ENCODE measurements at regions not wholly inside any gene's neighbourhood (a gene's known extent, or its start where the extent isn't known, plus 50 kb on each side); places are given as distances from the start of the nearest gene placed in this dataset.

GRCh38 chr3:18838758-18839157 is 309.6 kb upstream of the KCNH8 start:
- H3K27ac ChIP-seq (ENCODE audit: low read depth, low read length), result no peak overlapping the region
- no peaks in the 10 kb centered on the region for H3K79me1 ChIP-seq (ENCODE audit: low read depth, low read length)
- H3K56ac ChIP-seq (replicated peaks; ENCODE audit: insufficient read length, low read depth, low read length), result no peak overlapping the region
- no peak overlapping the region for H3K4me3 ChIP-seq (ENCODE audit: extremely low read depth in 1 of 4, insufficient read depth in 2 of 4, low read depth in 3 of 4, low read length in 4 of 4)
- no peak for DNase-seq (ENCODE audit: low read depth in 1 of 2, low spot score in 2 of 2)
- no peak overlapping the region for H2BK5ac ChIP-seq (ENCODE audit: low read depth, low read length)
- no peak overlapping the region for H2BK15ac ChIP-seq (ENCODE audit: low read length)
- no peaks in the 10 kb centered on the region for H3K79me2 ChIP-seq (ENCODE audit: control insufficient read depth in 1 of 2, insufficient read depth in 2 of 2, low read length in 2 of 2)
- no peak overlapping the region for H2AK5ac ChIP-seq (ENCODE audit: low read depth, low read length)
- H2BK20ac ChIP-seq (ENCODE audit: low read length), result no peak overlapping the region
- no peak overlapping the region for H3K18ac ChIP-seq (ENCODE audit: extremely low read depth, low read length)
- H4K91ac ChIP-seq (replicated peaks; ENCODE audit: insufficient read length, low read length), result no peak overlapping the region
- peaks cover 0 to 3% (median 2%) of the 10 kb centered on the region in 4 experiments; a peak in 2 of 7 replicates for H3K4me1 ChIP-seq (replicated peaks in 1 of 4; ENCODE audit: control insufficient read depth in 3 of 4, insufficient read depth in 4 of 4, low read length in 3 of 4)
- H3K14ac ChIP-seq (ENCODE audit: insufficient read length), result no peak overlapping the region
- no peaks in the 10 kb centered on the region for H4K20me1 ChIP-seq (replicated peaks in 1 of 2; ENCODE audit: control insufficient read depth in 1 of 2, insufficient read depth in 2 of 2, low read length in 2 of 2)
- H3K23me2 ChIP-seq (ENCODE audit: low read depth, low read length), result no peaks in the 10 kb centered on the region
- no peak overlapping the region for H3K4ac ChIP-seq (replicated peaks; ENCODE audit: insufficient read length, low read depth, low read length)
- H3K9ac ChIP-seq (replicated peaks in 1 of 4; ENCODE audit: extremely low read depth in 1 of 4, low read depth in 3 of 4, low read length in 3 of 4), result no peak overlapping the region
- ChIA-PET POLR2A (ENCODE audit: partially characterized antibody) (no interaction called here), CTCF (ENCODE audit: partially characterized antibody) (interaction anchor here (0.9 to 5.9 kb wide), 4 partner anchors 9 to 280 kb away, joined by 3 to 35 read pairs (median 4); no protein-coding TSS in a partner anchor)
- H2BK120ac ChIP-seq (replicated peaks; ENCODE audit: low read depth, low read length), result no peak overlapping the region
- H2AFZ ChIP-seq (ENCODE audit: low read length), result no peak overlapping the region
- no peak overlapping the region for H2BK12ac ChIP-seq (ENCODE audit: low read depth, low read length)
- H4K8ac ChIP-seq (ENCODE audit: extremely low read depth, insufficient read depth, low read length), result no peak overlapping the region
- H3K4me2 ChIP-seq (ENCODE audit: insufficient read depth in 1 of 2, low read depth in 2 of 2, low read length in 2 of 2), result no peak overlapping the region
- H3K9me3 ChIP-seq (ENCODE audit: insufficient read depth in 2 of 2, low read depth in 1 of 2, low read length in 1 of 2), result no peaks in the 10 kb centered on the region
- H3K23ac ChIP-seq (ENCODE audit: insufficient read length), result no peak overlapping the region
- no peaks in the 10 kb centered on the region for H3K27me3 ChIP-seq (replicated peaks in 1 of 4; ENCODE audit: control insufficient read depth in 3 of 4, extremely low read depth in 1 of 4, insufficient read depth in 3 of 4, low read length in 3 of 4)
- H4K5ac ChIP-seq (ENCODE audit: insufficient read length, low read depth, low read length), result no peak overlapping the region
- no peak for FAIRE-seq
- H3K36me3 ChIP-seq (ENCODE audit: control insufficient read depth in 2 of 4, insufficient read depth in 4 of 4, low read length in 3 of 4), result no peaks in the 10 kb centered on the region
- WGBS, 2 experiments (ENCODE audit: extremely low coverage in 1 of 2, insufficient coverage in 1 of 2, insufficient read length in 1 of 2, insufficient replicate concordance in 2 of 2, low coverage in 1 of 2, low lambda C conversion rate in 2 of 2, missing lambda C conversion rate in 1 of 2), result 97% methylated on average over 1 of the region's 1 CpG; no CpG with 5 or more reads in 1 of the 2 experiments
- TF ChIP-seq TEAD4 (IDR thresholded peaks at IDR 0.05; ENCODE audit: low read depth, low read length), result no peak

Measured in H1 (cell line).